Peyer's patch (tissue), 4 donors: ENCODE measurements at regions not wholly inside any gene's neighbourhood (a gene's known extent, or its start where the extent isn't known, plus 50 kb on each side); places are given as distances from the start of the nearest gene placed in this dataset.

ENCODE experiments used
- POLR2A ChIP-seq, 2 donors: fragments of 450-650 bp; IDR thresholded peaks; one replicate each; pipeline ENCODE4 v1.5.1; 2017; ENCODE audit warnings: antibody characterized with exemption in 2 of 2, mild to moderate bottlenecking in 2 of 2, moderate library complexity in 2 of 2
- TF ChIP-seq, protein P1 (sequence below), 6 experiments: fragments of 450-650 bp in 4 of 6; fragments of 200-600 bp in 2 of 6; sonication (generic) in 1 of 6; IDR thresholded peaks; one replicate each; pipeline ENCODE4 v1.5.1; 2017 to 2019; ENCODE audit warnings: antibody characterized with exemption in 6 of 6, mild to moderate bottlenecking in 3 of 6, moderate library complexity in 1 of 6

DNA sequence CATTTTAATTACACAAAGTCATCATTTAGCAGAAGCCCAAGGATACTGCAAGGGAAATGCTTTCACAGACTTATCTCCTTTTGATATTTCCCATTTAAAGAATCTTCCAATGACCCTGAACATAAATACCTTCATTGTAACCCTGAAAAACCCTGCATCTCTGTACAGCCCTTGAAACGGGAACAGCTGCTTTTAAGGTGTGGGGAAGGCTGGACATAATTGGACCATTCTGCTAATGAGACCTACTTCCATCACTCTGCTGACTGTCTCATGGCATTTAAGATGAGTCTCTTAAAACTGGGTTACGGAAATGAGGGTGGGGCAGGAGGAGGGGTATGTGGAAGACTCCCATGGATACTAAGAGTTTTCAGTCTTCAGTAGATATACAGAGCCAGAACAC, 485.8 kb downstream of the BRINP1 start:
- TF ChIP-seq, protein P1, sequence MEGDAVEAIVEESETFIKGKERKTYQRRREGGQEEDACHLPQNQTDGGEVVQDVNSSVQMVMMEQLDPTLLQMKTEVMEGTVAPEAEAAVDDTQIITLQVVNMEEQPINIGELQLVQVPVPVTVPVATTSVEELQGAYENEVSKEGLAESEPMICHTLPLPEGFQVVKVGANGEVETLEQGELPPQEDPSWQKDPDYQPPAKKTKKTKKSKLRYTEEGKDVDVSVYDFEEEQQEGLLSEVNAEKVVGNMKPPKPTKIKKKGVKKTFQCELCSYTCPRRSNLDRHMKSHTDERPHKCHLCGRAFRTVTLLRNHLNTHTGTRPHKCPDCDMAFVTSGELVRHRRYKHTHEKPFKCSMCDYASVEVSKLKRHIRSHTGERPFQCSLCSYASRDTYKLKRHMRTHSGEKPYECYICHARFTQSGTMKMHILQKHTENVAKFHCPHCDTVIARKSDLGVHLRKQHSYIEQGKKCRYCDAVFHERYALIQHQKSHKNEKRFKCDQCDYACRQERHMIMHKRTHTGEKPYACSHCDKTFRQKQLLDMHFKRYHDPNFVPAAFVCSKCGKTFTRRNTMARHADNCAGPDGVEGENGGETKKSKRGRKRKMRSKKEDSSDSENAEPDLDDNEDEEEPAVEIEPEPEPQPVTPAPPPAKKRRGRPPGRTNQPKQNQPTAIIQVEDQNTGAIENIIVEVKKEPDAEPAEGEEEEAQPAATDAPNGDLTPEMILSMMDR (IDR thresholded peaks at IDR 0.05), result no peak
- TF ChIP-seq POLR2A (IDR thresholded peaks at IDR 0.05), result no peak
